Activated naive CD4-positive, alpha-beta T cell treated with anti-CD3 and anti-CD28 coated beads, Interleukin-2, amount 50 U/mL, for 72 hours (primary cell): ENCODE measurements at regions not wholly inside any gene's neighbourhood (a gene's known extent, or its start where the extent isn't known, plus 50 kb on each side); places are given as distances from the start of the nearest gene placed in this dataset.
"Not testable (repeated sequence)": the region's sequence is repeated elsewhere in the genome, so short reads cannot be mapped to it uniquely, and the experiment has no call there.

Experiments used
- ATAC-seq, 2 donors: fragments of 150-1000 bp; cut with Tn5 transposase; 2 replicates each; pipeline ENCODE4 v1.10.0; 2021; ENCODE audit warnings: mild to moderate bottlenecking in 2 of 2, moderate library complexity in 2 of 2
- DNase-seq, 2 donors: peaks; one replicate each; pipeline ENCODE4 v3.0.0; 2021 to 2022; ENCODE audit warnings: low spot score in 2 of 2
- H3K27ac Mint-ChIP-seq, 2 donors: one replicate each; pipeline ENCODE4 v1.8.0; 2022; ENCODE audit warnings: mild to moderate bottlenecking in 2 of 2, mixed read lengths in 2 of 2
- H3K36me3 Mint-ChIP-seq, 2 donors: one replicate each; pipeline ENCODE4 v1.8.0; 2022; ENCODE audit warnings: mixed read lengths in 2 of 2
- H3K9me3 Mint-ChIP-seq, 2 donors: one replicate each; pipeline ENCODE4 v1.8.0; 2022; ENCODE audit warnings: mixed read lengths in 2 of 2

DNA sequence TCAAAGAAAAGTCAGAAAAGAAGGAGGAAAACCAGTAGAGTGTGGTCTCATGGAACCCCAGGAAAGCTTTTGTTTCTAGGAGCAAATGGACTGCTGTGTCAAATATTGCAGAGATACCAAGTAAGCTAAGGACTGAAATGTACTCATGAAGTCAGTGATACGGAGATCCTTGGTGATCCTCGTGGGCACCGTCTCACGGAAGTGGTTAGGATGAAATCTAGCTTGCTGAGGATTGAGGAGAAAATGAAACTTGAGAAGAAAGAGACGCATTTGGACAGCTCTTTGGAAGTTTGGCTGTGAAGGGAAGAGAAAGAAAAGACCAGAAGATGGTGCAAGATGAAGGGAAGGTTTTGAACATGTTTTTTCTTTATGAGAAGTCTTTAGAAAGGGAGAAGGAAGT is 104.0 kb upstream of the CCND2 start:
- H3K36me3 Mint-ChIP-seq: peaks cover 5% of the 10 kb centered on the region in 2 donors
- no peak for DNase-seq
- H3K9me3 Mint-ChIP-seq: peaks cover 0 to 5% of the 10 kb centered on the region in 2 donors
- no peak for ATAC-seq
- H3K27ac Mint-ChIP-seq: peak overlapping the region; percentile 44 to 69

- DNase-seq: no peak
- Mint-ChIP-seq H3K27ac (no peak overlapping the region), H3K36me3 (peaks cover 5 to 6% of the 10 kb centered on the region in 2 donors), H3K9me3 (peaks cover 0 to 5% of the 10 kb centered on the region in 2 donors)
- ATAC-seq: no peak
Measured at GRCh38 chr12:4168036-4168435, 105.5 kb upstream of the CCND2 start.

- Mint-ChIP-seq H3K36me3 (peaks cover 5 to 16% of the 10 kb centered on the region in 2 donors), H3K27ac (peak overlapping the region; percentile 94 to 98), H3K9me3 (peaks cover 0 to 13% of the 10 kb centered on the region in 2 donors)
- DNase-seq: peak; percentile 63 to 78
- ATAC-seq: peak; percentile 82 to 96
Measured at GRCh38 chr12:4164559-4165558, 108.7 kb upstream of the CCND2 start.

- ATAC-seq: no peak
- H3K27ac Mint-ChIP-seq: peak overlapping the region; percentile 90 to 94
- peaks cover 5 to 16% of the 10 kb centered on the region in 2 donors for H3K36me3 Mint-ChIP-seq
- DNase-seq: peak in 1 of 2 donors; percentile 2
- H3K9me3 Mint-ChIP-seq: peaks cover 0 to 13% of the 10 kb centered on the region in 2 donors
Measured at GRCh38 chr12:4164188-4164558, 109.4 kb upstream of the CCND2 start.

GRCh38 chr12:4161718-4162117 is 111.8 kb upstream of the CCND2 start:
- peaks cover 5 to 25% of the 10 kb centered on the region in 2 donors for H3K36me3 Mint-ChIP-seq
- peaks cover 0 to 8% of the 10 kb centered on the region in 2 donors for H3K9me3 Mint-ChIP-seq
- DNase-seq: no peak
- H3K27ac Mint-ChIP-seq: peak overlapping the region in 1 of 2 donors; percentile 70
- ATAC-seq: no peak

DNA sequence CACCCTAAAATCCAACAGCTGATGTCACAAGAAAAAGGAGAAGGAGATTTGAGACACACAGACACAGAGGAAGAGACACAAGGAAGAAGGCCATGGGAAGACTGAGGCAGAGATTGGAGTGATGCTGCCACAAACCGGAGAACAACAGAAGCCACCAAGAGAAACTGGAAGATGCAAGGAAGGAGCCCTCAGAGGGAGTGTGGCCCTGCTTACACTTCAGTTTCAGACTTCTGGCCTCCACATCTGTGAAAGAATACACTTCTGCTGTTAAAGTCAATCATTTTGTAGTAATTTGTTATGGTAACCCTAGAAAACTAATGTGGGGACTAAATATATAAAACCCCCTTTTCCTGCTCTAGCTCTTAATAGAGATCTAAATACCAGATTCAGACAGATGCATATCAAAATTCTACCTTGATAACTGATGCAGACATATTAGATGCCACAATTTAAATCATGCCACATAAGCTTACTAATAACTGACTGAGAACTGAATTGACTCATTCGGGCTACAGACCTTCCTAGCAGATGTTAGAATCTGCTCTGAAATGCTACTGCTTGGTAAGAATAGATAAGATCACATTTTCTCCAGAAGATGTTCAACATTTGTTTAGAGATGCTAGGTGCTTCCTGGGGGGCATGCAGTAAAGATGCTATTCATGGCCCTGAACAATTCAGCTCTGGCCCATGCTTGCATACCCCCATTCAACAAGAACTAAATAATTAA is 113.1 kb upstream of the CCND2 start:
- ATAC-seq: peak; percentile 35 to 82
- Mint-ChIP-seq H3K9me3 (peaks cover 0 to 8% of the 10 kb centered on the region in 2 donors), H3K36me3 (peaks cover 5 to 34% of the 10 kb centered on the region in 2 donors), H3K27ac (peak overlapping the region in 1 of 2 donors; percentile 88)
- DNase-seq: no peak

GRCh38 chr12:4159851-4160250 is 113.7 kb upstream of the CCND2 start:
- Mint-ChIP-seq H3K27ac (peak overlapping the region in 1 of 2 donors; percentile 88), H3K36me3 (peaks cover 2 to 32% of the 10 kb centered on the region in 2 donors), H3K9me3 (peaks cover 0 to 8% of the 10 kb centered on the region in 2 donors)
- DNase-seq (no peak), ATAC-seq (no peak)

- peaks cover 0 to 8% of the 10 kb centered on the region in 2 donors for H3K9me3 Mint-ChIP-seq
- peak overlapping the region in 1 of 2 donors; percentile 88 for H3K27ac Mint-ChIP-seq
- H3K36me3 Mint-ChIP-seq: peaks cover 0 to 29% of the 10 kb centered on the region in 2 donors
- no peak for ATAC-seq
- no peak for DNase-seq
Measured at GRCh38 chr12:4158306-4158705, 115.3 kb upstream of the CCND2 start.

DNA sequence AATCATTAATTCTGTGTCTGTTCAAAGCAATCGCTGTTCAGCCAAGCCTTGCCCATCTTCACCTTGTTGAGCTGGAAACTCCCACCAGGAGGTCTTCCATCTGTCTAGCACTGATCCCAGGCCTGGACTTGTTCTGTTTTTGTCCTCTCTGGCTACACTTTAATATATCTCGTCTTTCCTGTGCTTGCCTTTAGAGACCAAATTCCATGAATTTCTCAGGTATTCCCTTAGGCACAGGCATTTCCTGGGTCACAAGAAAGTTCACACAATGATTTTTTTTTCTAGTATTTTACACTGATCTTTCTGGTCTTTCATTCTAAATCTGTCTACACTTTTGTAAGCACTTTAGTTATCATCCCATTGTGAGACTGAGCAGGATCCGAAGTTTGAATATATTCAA is 116.4 kb upstream of the CCND2 start:
- DNase-seq (no peak), ATAC-seq (no peak)
- peaks cover 0 to 7% of the 10 kb centered on the region in 2 donors for H3K9me3 Mint-ChIP-seq
- H3K36me3 Mint-ChIP-seq: peaks cover 0 to 27% of the 10 kb centered on the region in 2 donors
- H3K27ac Mint-ChIP-seq: no peak overlapping the region

GRCh38 chr12:4156317-4156716 is 117.2 kb upstream of the CCND2 start:
- ATAC-seq: no peak

GRCh38 chr12:4154672-4155225 is 118.8 kb upstream of the CCND2 start:
- peaks cover 0 to 14% of the 10 kb centered on the region in 2 donors for H3K9me3 Mint-ChIP-seq
- ATAC-seq (peak; percentile 25 to 35), DNase-seq (no peak)
- peaks cover 7 to 40% of the 10 kb centered on the region in 2 donors for H3K36me3 Mint-ChIP-seq
- peak overlapping the region; percentile 61 to 93 for H3K27ac Mint-ChIP-seq

More at GRCh38 chr12:4156317-4156716, 117.2 kb upstream of the CCND2 start:
- Mint-ChIP-seq H3K9me3 (peaks cover 0 to 3% of the 10 kb centered on the region in 2 donors), H3K36me3 (peaks cover 6 to 25% of the 10 kb centered on the region in 2 donors), H3K27ac (peak overlapping the region; percentile 8 to 93)
- DNase-seq: no peak

DNA sequence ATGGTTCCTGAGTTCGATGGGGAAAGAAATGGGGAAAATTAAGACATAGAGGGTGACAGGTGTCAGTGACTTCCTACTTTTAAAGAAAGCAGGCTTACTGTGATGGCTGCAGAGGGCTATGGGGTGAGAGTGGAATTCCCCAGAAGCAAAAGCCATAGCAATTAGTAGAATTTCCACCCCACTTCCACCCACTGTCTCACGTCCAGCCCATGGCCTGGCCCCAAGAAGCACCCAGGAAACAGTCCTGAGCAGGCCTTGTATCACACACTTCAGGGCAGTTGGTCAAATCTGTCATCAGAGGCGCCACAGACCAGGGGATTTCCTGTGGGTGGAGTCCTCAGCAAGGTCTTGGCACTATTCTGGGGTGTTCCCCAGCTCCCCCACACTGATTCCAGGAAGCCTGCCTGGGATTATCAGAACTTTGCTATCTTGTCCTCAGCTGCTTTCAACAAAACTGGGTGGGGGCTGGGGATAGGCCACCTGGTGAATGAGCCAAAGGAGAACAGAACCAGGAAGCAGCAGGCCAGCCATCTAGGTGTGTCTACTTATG is 120.1 kb upstream of the CCND2 start:
- DNase-seq (peak; percentile 58 to 89), ATAC-seq (peak; percentile 80 to 89)
- Mint-ChIP-seq H3K9me3 (peaks cover 0 to 20% of the 10 kb centered on the region in 2 donors), H3K36me3 (peaks cover 7 to 47% of the 10 kb centered on the region in 2 donors), H3K27ac (peak overlapping the region; percentile 93 to 98)

DNA sequence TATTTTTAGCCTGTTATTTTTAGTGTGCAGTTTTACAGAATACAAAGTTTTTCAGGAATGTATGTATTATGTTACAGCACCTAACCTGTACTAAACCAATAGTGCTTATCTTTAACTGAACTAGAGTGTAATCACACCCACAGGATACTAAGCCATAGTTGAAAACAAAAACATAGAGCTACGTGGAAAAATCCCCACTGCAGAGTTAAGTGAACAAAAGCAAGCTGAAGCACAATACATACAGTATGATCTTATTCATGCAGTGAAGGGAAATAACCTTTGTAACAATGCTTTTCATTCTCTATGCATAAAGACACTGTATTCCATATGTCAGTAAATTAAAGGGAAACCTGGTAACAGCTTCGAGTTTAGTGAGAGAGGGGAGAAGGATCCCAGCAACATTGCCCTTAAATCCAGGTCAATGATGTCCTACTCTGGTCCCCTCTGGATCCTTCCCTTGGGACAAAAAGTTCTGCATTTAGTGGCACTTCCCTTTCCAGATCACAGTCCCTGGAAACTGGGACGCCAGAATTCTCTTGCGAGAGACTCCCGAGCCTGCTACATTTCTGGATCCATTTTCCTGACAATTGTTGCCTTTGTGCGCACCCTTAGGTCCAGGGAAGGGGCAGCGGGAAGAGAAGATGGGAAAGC is 121.3 kb upstream of the CCND2 start:
- peaks cover 0 to 20% of the 10 kb centered on the region in 2 donors for H3K9me3 Mint-ChIP-seq
- ATAC-seq (peak in 1 of 2 donors; percentile 31), DNase-seq (no peak)
- peaks cover 7 to 44% of the 10 kb centered on the region in 2 donors for H3K36me3 Mint-ChIP-seq
- peak overlapping the region; percentile 93 to 98 for H3K27ac Mint-ChIP-seq

DNA sequence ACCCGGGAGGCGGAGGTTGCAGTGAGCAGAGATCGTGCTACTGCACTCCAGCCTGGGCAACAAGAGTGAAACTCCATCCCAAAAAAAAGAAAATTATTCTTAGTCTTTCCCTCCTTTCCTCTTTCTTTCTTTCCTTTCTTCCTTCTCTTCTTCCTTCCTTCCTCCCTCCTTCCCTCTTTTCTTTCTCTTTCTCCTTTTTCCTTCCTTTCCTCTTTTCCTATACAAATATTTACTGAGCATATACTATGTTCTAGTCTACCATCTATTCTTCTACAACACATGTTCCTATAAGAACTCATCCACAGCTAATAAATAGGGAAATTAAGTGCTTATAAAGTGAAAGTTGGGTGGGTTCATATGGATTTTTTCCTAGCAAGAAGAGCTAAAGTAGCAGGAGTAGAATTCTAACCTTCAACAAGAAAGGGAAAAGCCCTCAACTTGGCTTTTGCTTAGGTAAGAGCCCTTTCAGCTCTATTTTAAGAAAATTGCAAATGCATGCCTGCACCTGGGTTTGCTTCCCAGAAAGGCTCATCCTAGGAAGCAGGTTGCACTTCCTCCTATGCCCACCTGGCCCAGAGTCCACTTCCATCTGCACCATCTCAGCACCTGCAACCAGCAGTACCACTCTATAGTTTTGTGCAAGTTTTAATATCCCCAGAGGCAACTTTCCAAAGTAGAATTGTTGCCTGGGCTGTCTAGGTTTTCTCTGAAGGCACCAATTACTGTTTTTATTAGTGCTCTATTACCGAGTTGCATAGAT is 122.0 kb upstream of the CCND2 start:
- peaks cover 0 to 20% of the 10 kb centered on the region in 2 donors for H3K9me3 Mint-ChIP-seq
- H3K36me3 Mint-ChIP-seq: peaks cover 7 to 36% of the 10 kb centered on the region in 2 donors
- ATAC-seq (no peak), DNase-seq (no peak)
- H3K27ac Mint-ChIP-seq: peak overlapping the region; percentile 93 to 98

GRCh38 chr12:4150355-4150754 is 123.2 kb upstream of the CCND2 start:
- Mint-ChIP-seq H3K36me3 (peaks cover 7 to 29% of the 10 kb centered on the region in 2 donors), H3K9me3 (peaks cover 0 to 20% of the 10 kb centered on the region in 2 donors)
- H3K27ac Mint-ChIP-seq, DNase-seq, ATAC-seq: not testable (repeated sequence)
